Common myeloid progenitor, CD34-positive (primary cell): ENCODE measurements at regions not wholly inside any gene's neighbourhood (a gene's known extent, or its start where the extent isn't known, plus 50 kb on each side); places are given as distances from the start of the nearest gene placed in this dataset.

ENCODE experiments used
- CTCF ChIA-PET: fragments of 350-600 bp; sonication (Branson Sonifier 250); formaldehyde crosslinking; loops from one replicate; lab custom pipeline; 2021; ENCODE audit warnings: antibody characterized with exemption; lab: Charles Lee
- POLR2A ChIA-PET: fragments of 350-600 bp; sonication (Branson Sonifier 250); formaldehyde crosslinking; loops from one replicate; lab custom pipeline; 2021; ENCODE audit warnings: antibody characterized with exemption; lab: Charles Lee
- DNase-seq, 3 donors: peaks; one replicate each; pipeline versions ENCODE4 v3.0.0 to v3.0.0-alpha.2; 2013
- H3K27ac ChIP-seq, 2 experiments: 1 replicate in 1 of 2; 2 replicates in 1 of 2; pipeline ENCODE4 v1.7.0; 2013; ENCODE audit warnings: inconsistent platforms in 2 of 2, low read length in 2 of 2, mild to moderate bottlenecking in 2 of 2, low read depth in 1 of 2, moderate library complexity in 1 of 2; ENCODE audit not compliant: severe bottlenecking in 2 of 2, insufficient read depth in 1 of 2, poor library complexity in 1 of 2
- H3K27me3 ChIP-seq, 5 experiments: replicated peaks in 2 of 5; 1 replicate in 3 of 5; 2 replicates in 2 of 5; pipeline versions ENCODE4 v1.6.1 to v1.7.0; 2013; ENCODE audit warnings: low read length in 4 of 5, mild to moderate bottlenecking in 2 of 5, moderate library complexity in 2 of 5, inconsistent platforms in 1 of 5; ENCODE audit not compliant: insufficient read depth in 5 of 5, control insufficient read depth in 4 of 5
- H3K36me3 ChIP-seq, 4 experiments: 1 replicate in 2 of 4; 2 replicates in 2 of 4; pipeline versions ENCODE4 v1.6.1 to v1.7.0; 2013; ENCODE audit warnings: low read length in 3 of 4, control low read depth in 1 of 4, mild to moderate bottlenecking in 1 of 4; ENCODE audit not compliant: control insufficient read depth in 4 of 4, insufficient read depth in 4 of 4
- H3K4me1 ChIP-seq, 4 experiments: 1 replicate in 3 of 4; 2 replicates in 1 of 4; pipeline versions ENCODE4 v1.6.1 to v1.7.1; 2013; ENCODE audit warnings: low read length in 3 of 4, mild to moderate bottlenecking in 3 of 4, control low read depth in 1 of 4, inconsistent platforms in 1 of 4, moderate library complexity in 1 of 4; ENCODE audit not compliant: control insufficient read depth in 4 of 4, insufficient read depth in 4 of 4; ENCODE audit errors: control extremely low read depth in 1 of 4
- H3K4me3 ChIP-seq, 7 experiments: 1 replicate in 4 of 7; 2 replicates in 3 of 7; pipeline versions ENCODE4 v1.5.1 to v1.7.0; 2013; ENCODE audit warnings: mild to moderate bottlenecking in 7 of 7, low read length in 6 of 7, moderate library complexity in 6 of 7, inconsistent platforms in 2 of 7, low read depth in 2 of 7, control low read depth in 1 of 7; ENCODE audit not compliant: insufficient read depth in 4 of 7, control insufficient read depth in 1 of 7; ENCODE audit errors: extremely low read depth in 1 of 7
- H3K9me3 ChIP-seq, 5 experiments: 1 replicate in 4 of 5; 2 replicates in 1 of 5; pipeline versions ENCODE4 v1.6.1 to v1.7.1; 2013; ENCODE audit warnings: low read length in 4 of 5, mild to moderate bottlenecking in 2 of 5, inconsistent platforms in 1 of 5, low read depth in 1 of 5, moderate library complexity in 1 of 5; ENCODE audit not compliant: control insufficient read depth in 4 of 5, insufficient read depth in 2 of 5; ENCODE audit errors: control extremely low read depth in 1 of 5
- WGBS: methylation state at CpG from one replicate; pipeline ENCODE4 v1.1.5; 2013; ENCODE audit not compliant: insufficient coverage; 5-methylcytosine and 5-hydroxymethylcytosine counted together

DNA sequence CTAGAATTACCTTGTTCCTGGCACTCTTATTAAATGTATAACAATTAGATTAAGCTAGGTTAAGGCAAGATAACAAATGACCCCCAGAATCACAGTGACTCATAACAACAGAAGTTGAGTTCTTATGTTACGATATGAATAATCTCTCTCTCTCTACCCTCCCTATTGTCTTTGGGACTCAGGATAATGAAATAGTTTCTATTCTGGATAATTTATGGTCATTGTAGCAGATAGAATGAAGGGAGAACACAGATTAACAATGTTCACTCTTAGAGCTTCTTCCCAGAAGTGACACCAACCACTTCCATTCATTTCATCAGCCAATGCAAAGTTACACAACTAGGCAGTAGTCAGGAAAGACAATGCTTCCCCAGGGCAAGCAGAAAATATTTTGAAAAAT lies 334.5 kb downstream of the C11orf87 start:
- Histone ChIP-seq H3K4me3 (no peak overlapping the region), H3K27me3 (peaks cover 0 to 3% (median 0%) of the 10 kb centered on the region in 5 experiments), H3K9me3 (peaks cover 0 to 2% (median 0%) of the 10 kb centered on the region in 5 experiments), H3K36me3 (no peaks in the 10 kb centered on the region), H3K4me1 (peaks cover 0 to 4% (median 0%) of the 10 kb centered on the region in 4 experiments), H3K27ac (no peak overlapping the region)
- CTCF ChIA-PET, result no interaction called here
- DNase-seq, result no peak
- WGBS, result no CpG with 5 or more reads among the region's 1 CpG
- POLR2A ChIA-PET, result no interaction called here

- H3K4me3 ChIP-seq, result no peak overlapping the region
- no peaks in the 10 kb centered on the region for H3K36me3 ChIP-seq
- peaks cover 0 to 2% (median 0%) of the 10 kb centered on the region in 5 experiments for H3K9me3 ChIP-seq
- H3K27ac ChIP-seq, result no peak overlapping the region
- no peak for DNase-seq
- peaks cover 0 to 3% (median 0%) of the 10 kb centered on the region in 5 experiments for H3K27me3 ChIP-seq
- WGBS, result no CpG with 5 or more reads among the region's 3 CpGs
- ChIA-PET POLR2A (no interaction called here), CTCF (no interaction called here)
- H3K4me1 ChIP-seq, result no peaks in the 10 kb centered on the region
These were observed 335.0 kb downstream of the C11orf87 start for GRCh38 chr11:109756951-109757350.

GRCh38 chr11:109762546-109762945 lies 330.6 kb upstream of the ZC3H12C start:
- peaks cover 0 to 2% (median 0%) of the 10 kb centered on the region in 5 experiments for H3K9me3 ChIP-seq
- POLR2A ChIA-PET, result no interaction called here
- no peak overlapping the region for H3K4me3 ChIP-seq
- no peaks in the 10 kb centered on the region for H3K4me1 ChIP-seq
- CTCF ChIA-PET, result no interaction called here
- no CpG with 5 or more reads among the region's 3 CpGs for WGBS
- no peak for DNase-seq
- no peaks in the 10 kb centered on the region for H3K27me3 ChIP-seq
- no peak overlapping the region for H3K27ac ChIP-seq
- H3K36me3 ChIP-seq, result no peaks in the 10 kb centered on the region

DNA sequence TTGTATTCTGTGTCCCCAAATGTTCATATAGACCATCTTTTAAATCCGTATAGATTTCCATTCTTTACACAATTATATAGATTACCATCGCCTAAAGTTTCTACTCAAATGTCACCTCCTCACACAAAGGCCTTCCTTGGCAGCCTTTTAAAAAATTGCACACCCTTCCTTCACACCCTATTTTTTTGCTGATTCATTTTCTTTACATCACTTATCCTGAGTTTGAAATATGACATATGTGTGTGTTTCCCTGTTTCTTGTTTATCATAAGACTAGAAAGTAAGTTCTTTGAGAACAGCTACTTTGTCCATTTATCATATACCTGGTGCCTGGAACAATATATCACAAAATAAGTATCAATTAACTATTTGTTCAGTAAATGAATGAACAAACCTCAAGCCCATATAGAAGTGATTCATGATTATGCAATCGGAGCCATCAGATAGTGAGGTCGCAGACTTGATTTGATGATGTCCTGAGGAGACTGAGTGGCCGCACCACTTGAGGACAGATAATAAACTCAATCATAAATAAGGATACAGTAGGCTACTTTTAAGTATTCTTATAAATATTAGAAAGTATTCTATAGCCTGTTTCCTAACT lies 327.4 kb upstream of the ZC3H12C start:
- 84% methylated on average over 2 of the region's 5 CpGs for WGBS
- H3K9me3 ChIP-seq, result no peaks in the 10 kb centered on the region
- no peaks in the 10 kb centered on the region for H3K4me1 ChIP-seq
- H3K27ac ChIP-seq, result no peak overlapping the region
- H3K36me3 ChIP-seq, result no peaks in the 10 kb centered on the region
- no peaks in the 10 kb centered on the region for H3K27me3 ChIP-seq
- CTCF ChIA-PET, result no interaction called here
- POLR2A ChIA-PET, result no interaction called here
- no peak for DNase-seq
- H3K4me3 ChIP-seq, result no peak overlapping the region

DNA sequence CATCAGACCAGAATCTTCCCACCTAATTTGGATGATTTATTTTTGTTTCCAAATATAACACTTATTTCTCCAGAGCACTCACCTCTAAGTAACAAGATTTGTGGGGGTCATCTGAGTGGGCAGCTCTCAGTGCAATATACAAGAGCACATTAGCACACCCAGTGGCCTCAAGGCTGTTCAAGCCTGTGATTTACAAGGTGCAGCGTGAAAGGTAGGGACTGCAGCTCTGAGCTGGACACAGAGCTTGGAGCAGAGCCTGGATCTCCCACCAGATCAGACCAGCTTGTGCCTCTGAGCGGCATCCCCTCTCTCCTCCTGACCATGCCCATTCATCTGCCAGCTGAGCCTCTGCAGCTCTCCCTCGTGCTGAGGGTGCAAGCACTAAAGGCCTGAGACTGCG lies 323.3 kb upstream of the ZC3H12C start:
- POLR2A ChIA-PET, result no interaction called here
- H3K9me3 ChIP-seq, result no peaks in the 10 kb centered on the region
- DNase-seq, result no peak
- H3K36me3 ChIP-seq, result no peaks in the 10 kb centered on the region
- 100% methylated on average over 1 of the region's 4 CpGs for WGBS
- H3K27me3 ChIP-seq, result no peaks in the 10 kb centered on the region
- H3K4me1 ChIP-seq, result no peaks in the 10 kb centered on the region
- CTCF ChIA-PET, result no interaction called here
- H3K27ac ChIP-seq, result no peak overlapping the region
- H3K4me3 ChIP-seq, result no peak overlapping the region

DNA sequence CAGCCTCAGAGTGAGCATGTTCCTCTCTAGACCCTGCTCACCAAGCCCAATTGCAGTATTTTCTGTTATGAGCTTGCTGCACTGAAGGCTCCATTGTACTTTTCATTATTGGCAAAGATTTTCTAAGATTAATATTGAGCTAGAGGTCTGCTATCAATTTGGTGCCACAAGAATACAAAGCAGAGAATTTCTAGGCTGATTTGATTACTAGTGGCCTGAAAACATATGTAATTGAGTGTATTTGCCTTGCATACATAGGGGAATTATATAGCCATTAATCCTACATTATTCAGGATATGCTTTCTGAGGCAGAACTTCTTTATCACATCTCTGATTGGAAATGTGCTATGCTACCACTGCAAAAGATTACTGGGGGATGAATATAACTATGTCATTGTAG lies 322.9 kb upstream of the ZC3H12C start:
- Histone ChIP-seq H3K27me3 (no peaks in the 10 kb centered on the region), H3K4me1 (no peaks in the 10 kb centered on the region), H3K36me3 (no peaks in the 10 kb centered on the region), H3K9me3 (no peaks in the 10 kb centered on the region), H3K4me3 (no peak overlapping the region), H3K27ac (no peak overlapping the region)
- CTCF ChIA-PET, result interaction anchor here (0.6 kb wide), 1 partner anchor 34 kb away, joined by 3 read pairs; no protein-coding TSS in a partner anchor
- POLR2A ChIA-PET, result no interaction called here
- no peak for DNase-seq

DNA sequence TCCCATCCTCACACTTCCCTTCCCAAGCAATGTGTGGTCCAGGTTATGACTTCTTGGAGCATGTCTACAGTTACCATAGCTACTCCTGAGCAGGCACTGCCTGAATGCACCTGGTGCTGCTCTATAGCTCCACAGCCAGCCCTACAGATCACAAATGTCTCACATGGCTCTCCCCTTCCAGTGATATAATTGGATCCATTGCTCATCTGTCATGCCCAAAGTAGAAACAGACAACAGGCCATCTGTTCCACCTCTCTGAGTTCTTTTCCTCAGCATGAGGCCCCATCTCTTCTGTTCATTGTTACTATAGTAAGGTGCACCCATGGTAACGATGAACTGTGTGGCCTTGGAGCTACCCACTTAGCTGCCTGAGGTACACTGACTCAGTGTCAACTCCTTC lies 320.3 kb upstream of the ZC3H12C start:
- ChIA-PET CTCF (no interaction called here), POLR2A (no interaction called here)
- no peaks in the 10 kb centered on the region for H3K9me3 ChIP-seq
- H3K36me3 ChIP-seq, result no peaks in the 10 kb centered on the region
- WGBS, result no CpG with 5 or more reads among the region's 1 CpG
- no peaks in the 10 kb centered on the region for H3K4me1 ChIP-seq
- no peak overlapping the region for H3K4me3 ChIP-seq
- H3K27me3 ChIP-seq, result no peaks in the 10 kb centered on the region
- H3K27ac ChIP-seq, result no peak overlapping the region
- no peak for DNase-seq
